Transverse colon (tissue), 4 donors: ENCODE measurements at regions not wholly inside any gene's neighbourhood (a gene's known extent, or its start where the extent isn't known, plus 50 kb on each side); places are given as distances from the start of the nearest gene placed in this dataset.

Source experiments
- DNase-seq: peaks from one replicate; pipeline ENCODE4 v3.0.0-alpha.2; 2019
- H3K27ac ChIP-seq, 4 donors: fragments of 200-600 bp; sonication (generic); 2 replicates each; pipeline ENCODE4 v1.5.1; 2016 to 2018; ENCODE audit warnings: inconsistent platforms in 4 of 4
- H3K27me3 ChIP-seq: fragments of 200-600 bp; sonication (generic); 2 replicates; pipeline ENCODE4 v1.5.1; 2017; ENCODE audit warnings: inconsistent platforms
- H3K36me3 ChIP-seq, 4 donors: fragments of 200-600 bp; sonication (generic); 2 replicates each; pipeline ENCODE4 v1.5.1; 2017 to 2019; ENCODE audit warnings: inconsistent platforms in 4 of 4
- H3K4me1 ChIP-seq, 4 donors: fragments of 200-600 bp; sonication (generic); 2 replicates each; pipeline ENCODE4 v1.5.1; 2017 to 2020; ENCODE audit warnings: inconsistent platforms in 4 of 4
- H3K4me3 ChIP-seq, 4 donors: fragments of 200-600 bp; sonication (generic); 1 replicate in 1 of 4; 2 replicates in 3 of 4; pipeline versions ENCODE4 v1.5.1 to v1.6.1; 2017 to 2019; ENCODE audit warnings: inconsistent platforms in 4 of 4
- H3K9me3 ChIP-seq, 2 donors: fragments of 200-600 bp; sonication (generic); 2 replicates each; pipeline ENCODE4 v1.5.1; 2017 to 2019; ENCODE audit warnings: inconsistent platforms in 2 of 2
- CTCF ChIP-seq, 5 experiments: fragments of 200-600 bp in 3 of 5; fragments of 450-650 bp in 2 of 5; sonication (generic) in 3 of 5; IDR thresholded peaks; 1 replicate in 2 of 5; 2 replicates in 3 of 5; pipeline ENCODE4 v1.5.1; 2016 to 2017; ENCODE audit warnings: antibody characterized with exemption in 5 of 5, inconsistent platforms in 3 of 5, mild to moderate bottlenecking in 2 of 5, moderate library complexity in 1 of 5
- EP300 ChIP-seq: sonication (generic); formaldehyde crosslinking; IDR thresholded peaks from one replicate; pipeline ENCODE4 v1.6.1; 2017; ENCODE audit warnings: antibody characterized with exemption, low read depth
- POLR2A ChIP-seq: fragments of 450-650 bp; IDR thresholded peaks from one replicate; pipeline ENCODE4 v1.6.1; 2016; ENCODE audit warnings: antibody characterized with exemption, mild to moderate bottlenecking, moderate library complexity
- POLR2AphosphoS5 ChIP-seq, 3 donors: sonication (generic); formaldehyde crosslinking; IDR thresholded peaks; one replicate each; pipeline ENCODE4 v1.6.1; 2016; ENCODE audit warnings: antibody characterized with exemption in 3 of 3
- WGBS, 2 donors: methylation state at CpG; one replicate each; pipeline ENCODE4 v1.1.5; 2018; ENCODE audit warnings: low coverage in 1 of 2; 5-methylcytosine and 5-hydroxymethylcytosine counted together
- in situ Hi-C, 4 donors: fragments of 200-750 bp; cut with MboI; loops; one replicate each; pipeline versions ENCODE4 v1.15.0 to v1.15.1; 2017; ENCODE audit warnings: low sequenced_read_pairs in 3 of 4, low pct_ligation_motif_present in 1 of 4, low pct_unique_long_range_greater_than_20kb in 1 of 4
- intact Hi-C: fragments of 100-400 bp; cut with DNase I; formaldehyde crosslinking; loops from one replicate; pipeline ENCODE4 v1.15.1; 2023; ENCODE audit warnings: low total_unique reads

- DNase-seq, result peak; percentile 16
- Histone ChIP-seq H3K27me3 (no peaks in the 10 kb centered on the region), H3K36me3 (no peaks in the 10 kb centered on the region), H3K27ac (no peak overlapping the region), H3K9me3 (no peaks in the 10 kb centered on the region), H3K4me3 (no peak overlapping the region), H3K4me1 (peaks cover 0 to 13% (median 3%) of the 10 kb centered on the region in 4 donors)
- in situ Hi-C loops, result no loop called here
- TF ChIP-seq EP300, result no peak
- TF ChIP-seq POLR2AphosphoS5 (IDR thresholded peaks at IDR 0.05), result no peak
- TF ChIP-seq CTCF (IDR thresholded peaks at IDR 0.05), result no peak
- TF ChIP-seq POLR2A, result no peak
- intact Hi-C loops, result no loop called here
- WGBS, 2 donors, result 0 to 13% methylated on average over 3 to 4 of the region's 4 CpGs
Measured at GRCh38 chr6:145271040-145271439, 464.3 kb downstream of the EPM2A start.

DNA sequence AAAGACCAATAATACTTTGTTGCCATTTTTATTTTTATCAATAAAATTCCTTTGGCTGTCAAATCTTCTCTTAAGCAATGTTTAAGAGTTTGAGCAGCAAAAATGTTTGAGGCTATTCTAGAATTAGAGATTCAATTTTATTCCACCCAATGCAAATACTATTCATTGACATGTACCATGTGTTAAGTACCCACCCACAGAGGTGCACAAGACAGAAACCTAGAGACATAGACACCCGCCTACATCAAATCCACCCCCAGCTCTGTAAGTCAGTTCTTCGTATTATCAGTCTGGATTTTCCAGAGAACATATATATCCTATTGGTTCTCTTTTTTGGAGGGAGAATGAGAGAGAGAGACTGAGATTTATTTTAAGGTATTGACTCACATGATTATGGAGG is 463.7 kb downstream of the EPM2A start:
- intact Hi-C loops, result no loop called here
- Histone ChIP-seq H3K36me3 (no peaks in the 10 kb centered on the region), H3K27me3 (no peaks in the 10 kb centered on the region), H3K27ac (no peak overlapping the region), H3K9me3 (no peaks in the 10 kb centered on the region), H3K4me1 (peaks cover 0 to 13% (median 3%) of the 10 kb centered on the region in 4 donors), H3K4me3 (no peak overlapping the region)
- in situ Hi-C loops, result no loop called here
- no peak for DNase-seq
- 93 to 94% methylated on average over 2 of the region's 2 CpGs for WGBS, 2 donors
- TF ChIP-seq POLR2A (no peak), POLR2AphosphoS5 (IDR thresholded peaks at IDR 0.05) (no peak), EP300 (no peak), CTCF (IDR thresholded peaks at IDR 0.05) (no peak)

DNA sequence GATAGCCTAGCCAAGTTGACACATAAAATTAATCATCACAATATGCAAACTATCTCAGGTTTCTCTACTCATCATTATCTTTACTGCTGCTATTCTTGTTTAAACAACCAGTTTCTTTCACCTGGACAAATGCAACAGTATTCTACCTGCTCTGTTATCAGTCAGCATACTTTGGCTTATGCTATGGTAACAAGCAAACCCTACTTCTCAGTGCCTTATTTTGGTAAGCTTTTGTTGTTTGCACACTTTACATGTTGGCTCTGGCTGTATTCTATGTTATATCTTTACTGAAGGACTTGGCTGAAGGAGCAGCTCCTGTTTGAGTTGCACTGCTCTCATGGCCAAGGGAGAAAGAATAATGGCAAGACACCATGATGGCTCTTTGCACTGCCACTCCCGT is 463.1 kb downstream of the EPM2A start:
- H3K4me1 ChIP-seq, result peaks cover 0 to 9% (median under 1%) of the 10 kb centered on the region in 4 donors
- no peaks in the 10 kb centered on the region for H3K9me3 ChIP-seq
- no peak for DNase-seq
- H3K27me3 ChIP-seq, result no peaks in the 10 kb centered on the region
- no peak overlapping the region for H3K4me3 ChIP-seq
- no peaks in the 10 kb centered on the region for H3K36me3 ChIP-seq
- no peak for TF ChIP-seq POLR2A
- TF ChIP-seq POLR2AphosphoS5 (IDR thresholded peaks at IDR 0.05), result no peak
- no peak for TF ChIP-seq CTCF (IDR thresholded peaks at IDR 0.05)
- no peak overlapping the region for H3K27ac ChIP-seq
- intact Hi-C loops (no loop called here), in situ Hi-C loops (no loop called here)
- 65 to 71% methylated on average over 1 of the region's 1 CpG for WGBS, 2 donors

- intact Hi-C loops, result no loop called here
- TF ChIP-seq POLR2A, result no peak
- TF ChIP-seq POLR2AphosphoS5 (IDR thresholded peaks at IDR 0.05), result no peak
- TF ChIP-seq EP300, result no peak
- no peak for TF ChIP-seq CTCF (IDR thresholded peaks at IDR 0.05)
- 55% methylated on average over 1 of the region's 1 CpG; no CpG with 5 or more reads in 1 of the 2 donors for WGBS, 2 donors
Measured at GRCh38 chr6:145273136-145273535, 462.2 kb downstream of the EPM2A start.

More at GRCh38 chr6:145273136-145273535, 462.2 kb downstream of the EPM2A start:
- Histone ChIP-seq H3K4me1 (peaks cover 0 to 5% (median 0%) of the 10 kb centered on the region in 4 donors), H3K4me3 (no peak overlapping the region), H3K36me3 (no peaks in the 10 kb centered on the region), H3K9me3 (no peaks in the 10 kb centered on the region), H3K27me3 (no peaks in the 10 kb centered on the region), H3K27ac (no peak overlapping the region)
- DNase-seq, result no peak
- in situ Hi-C loops, result no loop called here
